Endodermal cell (in vitro differentiated cells): ENCODE measurements at regions not wholly inside any gene's neighbourhood (a gene's known extent, or its start where the extent isn't known, plus 50 kb on each side); places are given as distances from the start of the nearest gene placed in this dataset.

Source experiments
- DNase-seq: peaks from one replicate; pipeline ENCODE4 v3.0.0-alpha.2; 2017
- H3K27ac ChIP-seq: 2 replicates; pipeline ENCODE4 v1.5.1; 2013; ENCODE audit warnings: mild to moderate bottlenecking, low read depth, low read length, moderate library complexity
- H3K27me3 ChIP-seq: 2 replicates; pipeline ENCODE4 v1.6.1; 2013; ENCODE audit warnings: mild to moderate bottlenecking, low read length, moderate library complexity; ENCODE audit not compliant: insufficient read depth, control insufficient read depth, poor library complexity, severe bottlenecking
- H3K36me3 ChIP-seq: 2 replicates; pipeline ENCODE4 v1.7.0; 2013; ENCODE audit warnings: mild to moderate bottlenecking, low read length, moderate library complexity; ENCODE audit not compliant: control insufficient read depth, insufficient read depth
- H3K4me1 ChIP-seq: one replicate; pipeline ENCODE4 v1.7.0; 2013; ENCODE audit warnings: low read length; ENCODE audit not compliant: control insufficient read depth, insufficient read depth
- H3K4me3 ChIP-seq: 2 replicates; pipeline ENCODE4 v1.5.1; 2013; ENCODE audit warnings: mild to moderate bottlenecking, low read length, moderate library complexity
- H3K9ac ChIP-seq: 2 replicates; pipeline ENCODE4 v1.6.1; 2013; ENCODE audit warnings: mild to moderate bottlenecking, low read length, moderate library complexity; ENCODE audit not compliant: poor library complexity, severe bottlenecking; ENCODE audit errors: extremely low read depth
- H3K9me3 ChIP-seq: 2 replicates; pipeline ENCODE4 v1.6.1; 2013; ENCODE audit warnings: mild to moderate bottlenecking, low read length, moderate library complexity; ENCODE audit not compliant: control insufficient read depth
- H3K27ac Mint-ChIP-seq: 2 replicates; pipeline ENCODE4 v1.8.0; 2020; ENCODE audit warnings: mixed read lengths
- H3K27me3 Mint-ChIP-seq: 2 replicates; pipeline ENCODE4 v1.8.0; 2021; ENCODE audit warnings: mild to moderate bottlenecking, mixed read lengths; ENCODE audit not compliant: insufficient read depth
- H3K36me3 Mint-ChIP-seq: 2 replicates; pipeline ENCODE4 v1.8.0; 2020; ENCODE audit warnings: low read depth, mixed read lengths
- H3K4me1 Mint-ChIP-seq: 2 replicates; pipeline ENCODE4 v1.8.0; 2020; ENCODE audit warnings: mixed read lengths
- H3K4me3 Mint-ChIP-seq: 2 replicates; pipeline ENCODE4 v1.8.0; 2020; ENCODE audit warnings: mild to moderate bottlenecking, moderate library complexity, mixed read lengths
- H3K9me3 Mint-ChIP-seq: 2 replicates; pipeline ENCODE4 v1.8.0; 2020; ENCODE audit warnings: mild to moderate bottlenecking, mixed read lengths
- CTCF ChIP-seq: fragments of 200-600 bp; sonication (generic); conservative IDR thresholded peaks from 2 replicates; pipeline ENCODE4 v1.5.0; 2021; ENCODE audit warnings: antibody characterized with exemption, mild to moderate bottlenecking
- WGBS, 2 experiments: methylation state at CpG; one replicate each; pipeline versions ENCODE4 v1.1.5 to v1.1.7; 2013; ENCODE audit warnings: missing lambda C conversion rate in 2 of 2, mixed read lengths in 1 of 2; ENCODE audit not compliant: insufficient coverage in 1 of 2, insufficient read length in 1 of 2; 5-methylcytosine and 5-hydroxymethylcytosine counted together

- no peaks in the 10 kb centered on the region for H3K27me3 ChIP-seq
- H3K27me3 Mint-ChIP-seq: peaks cover 2% of the 10 kb centered on the region
- no peak overlapping the region for H3K9ac ChIP-seq
- peaks cover 5% of the 10 kb centered on the region for H3K36me3 Mint-ChIP-seq
- peaks cover 3% of the 10 kb centered on the region for H3K4me1 Mint-ChIP-seq
- H3K4me3 ChIP-seq: no peak overlapping the region
- H3K27ac ChIP-seq: no peak overlapping the region
- DNase-seq: no peak
- H3K4me1 ChIP-seq: no peaks in the 10 kb centered on the region
- no peak for TF ChIP-seq CTCF
- peaks cover 17% of the 10 kb centered on the region for H3K9me3 ChIP-seq
- no peaks in the 10 kb centered on the region for H3K36me3 ChIP-seq
- H3K27ac Mint-ChIP-seq: no peak overlapping the region
- H3K4me3 Mint-ChIP-seq: no peak overlapping the region
- peaks cover 17% of the 10 kb centered on the region for H3K9me3 Mint-ChIP-seq
These were observed 556.2 kb upstream of the CHORDC1 start for GRCh38 chr11:90779098-90779497.

GRCh38 chr11:90775567-90776165 lies 552.8 kb upstream of the CHORDC1 start:
- no peak overlapping the region for H3K27ac Mint-ChIP-seq
- H3K9ac ChIP-seq: no peak overlapping the region
- no peak for TF ChIP-seq CTCF
- H3K4me3 ChIP-seq: peak overlapping the region; percentile 54
- WGBS, 2 experiments: 90 to 94% methylated on average over 2 to 6 of the region's 6 CpGs
- H3K9me3 Mint-ChIP-seq: peaks cover 25% of the 10 kb centered on the region
- no peaks in the 10 kb centered on the region for H3K27me3 ChIP-seq
- peaks cover 17% of the 10 kb centered on the region for H3K9me3 ChIP-seq
- H3K36me3 ChIP-seq: no peaks in the 10 kb centered on the region
- H3K4me3 Mint-ChIP-seq: no peak overlapping the region
- H3K4me1 Mint-ChIP-seq: peaks cover 3% of the 10 kb centered on the region
- DNase-seq: no peak
- peaks cover 5% of the 10 kb centered on the region for H3K36me3 Mint-ChIP-seq
- no peaks in the 10 kb centered on the region for H3K4me1 ChIP-seq
- peaks cover 10% of the 10 kb centered on the region for H3K27me3 Mint-ChIP-seq
- H3K27ac ChIP-seq: no peak overlapping the region

- Histone ChIP-seq H3K27me3 (no peaks in the 10 kb centered on the region), H3K4me3 (peak overlapping the region; percentile 25), H3K27ac (no peak overlapping the region), H3K9ac (no peak overlapping the region), H3K36me3 (no peaks in the 10 kb centered on the region), H3K9me3 (peaks cover 17% of the 10 kb centered on the region), H3K4me1 (no peaks in the 10 kb centered on the region)
- Mint-ChIP-seq H3K4me3 (no peak overlapping the region), H3K4me1 (peaks cover 3% of the 10 kb centered on the region), H3K27me3 (peaks cover 11% of the 10 kb centered on the region), H3K36me3 (peaks cover 5% of the 10 kb centered on the region), H3K9me3 (peaks cover 25% of the 10 kb centered on the region), H3K27ac (peak overlapping the region; percentile 79)
- 85 to 86% methylated on average over 7 to 13 of the region's 13 CpGs for WGBS, 2 experiments
- no peak for TF ChIP-seq CTCF
- peak; percentile 74 for DNase-seq
These were observed 552.1 kb upstream of the CHORDC1 start for GRCh38 chr11:90774727-90775566.
